SK-N-SH treated with all-trans-retinoic acid at 6 μM for 48 hours (cell line): ENCODE measurements at regions not wholly inside any gene's neighbourhood (a gene's known extent, or its start where the extent isn't known, plus 50 kb on each side); places are given as distances from the start of the nearest gene placed in this dataset.

ENCODE experiments used
- ATAC-seq: fragments of 200-7000 bp; cut with Tn5 transposase; 3 replicates; pipeline ENCODE4 v1.9.1; 2020; ENCODE audit warnings: mild to moderate bottlenecking, moderate library complexity
- ARNTL ChIP-seq: fragments of 450-650 bp; formaldehyde crosslinking; IDR thresholded peaks from 2 replicates; pipeline ENCODE4 v1.5.0; 2020; ENCODE audit warnings: low read depth, mild to moderate bottlenecking, moderate library complexity, borderline replicate concordance
- BACH2 ChIP-seq: fragments of 250-450 bp; sonication (Bioruptor Pico); IDR thresholded peaks from 2 replicates; pipeline ENCODE4 v1.9.0; 2021; ENCODE audit warnings: mild to moderate bottlenecking, borderline replicate concordance
- CREB5 ChIP-seq: fragments of 250-450 bp; sonication (Bioruptor Pico); IDR thresholded peaks from 2 replicates; pipeline ENCODE4 v1.5.1; 2020; ENCODE audit warnings: low read depth, mild to moderate bottlenecking, moderate library complexity
- CSRNP3 ChIP-seq: fragments of 250-450 bp; sonication (Bioruptor Pico); IDR thresholded peaks from 2 replicates; pipeline ENCODE4 v1.5.1; 2021; ENCODE audit warnings: mild to moderate bottlenecking, moderate library complexity
- ESRRG ChIP-seq: fragments of 250-450 bp; sonication (Bioruptor Pico); IDR thresholded peaks from 2 replicates; pipeline ENCODE4 v1.6.1; 2021; ENCODE audit warnings: mild to moderate bottlenecking
- GLIS3 ChIP-seq: fragments of 250-450 bp; sonication (Bioruptor Pico); IDR thresholded peaks from 2 replicates; pipeline ENCODE4 v1.5.0; 2020; ENCODE audit warnings: mild to moderate bottlenecking, moderate library complexity
- ISL1 ChIP-seq: fragments of 250-450 bp; sonication (Bioruptor Pico); IDR thresholded peaks from 2 replicates; pipeline ENCODE4 v2.1.2; 2022; ENCODE audit warnings: mild to moderate bottlenecking, moderate library complexity
- OSR1 ChIP-seq: fragments of 250-450 bp; sonication (Bioruptor Pico); IDR thresholded peaks from 2 replicates; pipeline ENCODE4 v1.8.0; 2022; ENCODE audit warnings: moderate library complexity, mild to moderate bottlenecking, inconsistent platforms
- PATZ1 ChIP-seq: fragments of 250-450 bp; sonication (Bioruptor Pico); IDR thresholded peaks from 2 replicates; pipeline ENCODE4 v1.8.0; 2020; ENCODE audit warnings: mild to moderate bottlenecking, moderate library complexity, borderline replicate concordance
- POU6F1 ChIP-seq: fragments of 250-450 bp; sonication (Bioruptor Pico); IDR thresholded peaks from 2 replicates; pipeline ENCODE4 v1.8.0; 2021; ENCODE audit warnings: low read depth, mild to moderate bottlenecking, moderate library complexity, borderline replicate concordance
- RARB ChIP-seq: fragments of 250-450 bp; sonication (Bioruptor Pico); IDR thresholded peaks from 2 replicates; pipeline ENCODE4 v1.8.0; 2021; ENCODE audit warnings: mild to moderate bottlenecking, moderate library complexity
- SNAI2 ChIP-seq: fragments of 250-450 bp; sonication (Bioruptor Pico); IDR thresholded peaks from 2 replicates; pipeline ENCODE4 v1.5.0; 2020; ENCODE audit warnings: mild to moderate bottlenecking, moderate library complexity
- TCF4 ChIP-seq: fragments of 250-450 bp; sonication (Bioruptor Pico); IDR thresholded peaks from 2 replicates; pipeline ENCODE4 v1.8.0; 2021; ENCODE audit warnings: mild to moderate bottlenecking, moderate library complexity, borderline replicate concordance
- TOX ChIP-seq: fragments of 250-450 bp; sonication (Bioruptor Pico); IDR thresholded peaks from 2 replicates; pipeline ENCODE4 v1.8.0; 2021; ENCODE audit warnings: mild to moderate bottlenecking, moderate library complexity, borderline replicate concordance
- TSHZ2 ChIP-seq: fragments of 250-450 bp; sonication (Bioruptor Pico); IDR thresholded peaks from 2 replicates; pipeline ENCODE4 v1.5.0; 2020; ENCODE audit warnings: mild to moderate bottlenecking, moderate library complexity
- ZC3H10 ChIP-seq: fragments of 250-450 bp; sonication (Bioruptor Pico); IDR thresholded peaks from 2 replicates; pipeline ENCODE4 v1.5.1; 2021; ENCODE audit warnings: mild to moderate bottlenecking, moderate library complexity
- ZFP3 ChIP-seq: fragments of 250-450 bp; sonication (Bioruptor Pico); IDR thresholded peaks from 2 replicates; pipeline ENCODE4 v1.5.0; 2020; ENCODE audit warnings: mild to moderate bottlenecking, moderate library complexity
- ZFP30 ChIP-seq: fragments of 450-650 bp; formaldehyde crosslinking; IDR thresholded peaks from 2 replicates; pipeline ENCODE4 v1.5.0; 2022; ENCODE audit warnings: mild to moderate bottlenecking, moderate library complexity
- ZNF565 ChIP-seq: fragments of 450-650 bp; formaldehyde crosslinking; conservative IDR thresholded peaks from 2 replicates; pipeline ENCODE4 v1.5.0; 2020; ENCODE audit warnings: low read depth, mild to moderate bottlenecking, moderate library complexity
- ZNF70 ChIP-seq: fragments of 450-650 bp; formaldehyde crosslinking; IDR thresholded peaks from 2 replicates; pipeline ENCODE4 v1.5.0; 2020; ENCODE audit warnings: mild to moderate bottlenecking, moderate library complexity
- ZNF8 ChIP-seq: fragments of 450-650 bp; formaldehyde crosslinking; IDR thresholded peaks from 2 replicates; pipeline ENCODE4 v1.5.0; 2020; ENCODE audit warnings: mild to moderate bottlenecking, moderate library complexity

GRCh38 chr6:80608881-80609280, 502.4 kb downstream of the BCKDHB start:
- ATAC-seq = peak; percentile 26; the same call in 1 of the 3 replicates
- TF ChIP-seq TSHZ2 (CRISPR knock-in tag) = no peak
- no peak for TF ChIP-seq TCF4 (CRISPR knock-in tag)
- TF ChIP-seq ZNF8 (CRISPR knock-in tag) = no peak
- no peak for TF ChIP-seq ZC3H10
- no peak for TF ChIP-seq ESRRG (CRISPR knock-in tag)
- no peak for TF ChIP-seq CSRNP3
- no peak for TF ChIP-seq ZFP30 (CRISPR knock-in tag)
- TF ChIP-seq CREB5 (CRISPR knock-in tag) = no peak
- TF ChIP-seq ZNF70 (CRISPR knock-in tag) = no peak; the same call in 1 of the 2 replicates
- no peak for TF ChIP-seq OSR1 (CRISPR knock-in tag)
- no peak for TF ChIP-seq SNAI2
- no peak for TF ChIP-seq ARNTL (CRISPR knock-in tag)
- TF ChIP-seq ZFP3 = no peak
- TF ChIP-seq RARB (CRISPR knock-in tag) = no peak
- TF ChIP-seq PATZ1 = no peak
- no peak for TF ChIP-seq ZNF565 (CRISPR knock-in tag)
- no peak for TF ChIP-seq BACH2
- TF ChIP-seq ISL1 (CRISPR knock-in tag) = no peak
- TF ChIP-seq, all 23 proteins: peak for 0

- ATAC-seq = peak; percentile 91
- TF ChIP-seq OSR1 (CRISPR knock-in tag) = 0 out of 2 replicates have a peak, but pooled peaks have one; percentile 36
- 0 out of 2 replicates have a peak, but pooled peaks have one; percentile 31 for TF ChIP-seq ZC3H10
- peak; percentile 91 for TF ChIP-seq ISL1 (CRISPR knock-in tag)
- TF ChIP-seq ESRRG (CRISPR knock-in tag) = no peak
- no peak for TF ChIP-seq TCF4 (CRISPR knock-in tag)
- peak; percentile 72 for TF ChIP-seq CREB5 (CRISPR knock-in tag)
- 0 out of 2 replicates have a peak, but pooled peaks have one; percentile 48 for TF ChIP-seq POU6F1
- TF ChIP-seq CSRNP3 = no peak
- TF ChIP-seq ZNF565 (CRISPR knock-in tag) = no peak
- peak; percentile 22; the same call in 1 of the 2 replicates for TF ChIP-seq TOX
- TF ChIP-seq GLIS3 = no peak
- TF ChIP-seq PATZ1 = no peak
- TF ChIP-seq TSHZ2 (CRISPR knock-in tag) = no peak
- TF ChIP-seq ZNF70 (CRISPR knock-in tag) = no peak
- TF ChIP-seq ZFP30 (CRISPR knock-in tag) = no peak
These were observed 501.4 kb downstream of the BCKDHB start for GRCh38 chr6:80607811-80608391.
